HepG2 (cell line): ENCODE measurements at regions not wholly inside any gene's neighbourhood (a gene's known extent, or its start where the extent isn't known, plus 50 kb on each side); places are given as distances from the start of the nearest gene placed in this dataset.

Experiments
- ATAC-seq: fragments of 200-7000 bp; cut with Tn5 transposase; 3 replicates; pipeline ENCODE4 v1.9.1; 2020; ENCODE audit warnings: mild to moderate bottlenecking, moderate library complexity
- BruUV-seq: library from RNA; stranded (reverse); fragments of 400-500 nt; replicated peaks from 2 replicates; lab custom pipeline; 2021; lab: Mats Ljungman, UMichigan
- CTCF ChIA-PET: fragments of 300-600 bp; formaldehyde crosslinking; extraction: SDS; loops from one replicate; lab custom pipeline; 2021; ENCODE audit warnings: low total read pairs, inconsistent platforms, low intra/inter-chr PET ratio; lab: Yijun Ruan, JAX
- POLR2A ChIA-PET: fragments of 350-600 bp; sonication (Branson Sonifier 250); formaldehyde crosslinking; loops from one replicate; lab custom pipeline; 2020; ENCODE audit warnings: antibody characterized with exemption, inconsistent platforms; lab: Yijun Ruan, JAX
- DNase-seq: peaks from one replicate; pipeline ENCODE4 v3.0.0-alpha.2; 2015; ENCODE audit warnings: low spot score
- FAIRE-seq: peaks from 3 replicates; lab custom pipeline; 2011; peaks lifted over from hg19 to GRCh38; lab: Jason Lieb, UNC
- H2AFZ ChIP-seq: one replicate; pipeline ENCODE4 v1.6.1; 2011; ENCODE audit warnings: low read length, inconsistent platforms
- H3K27ac ChIP-seq: fragments of 300-600 bp; 3 replicates; pipeline ENCODE4 v1.8.0; 2011; ENCODE audit warnings: mixed run types, mild to moderate bottlenecking, mixed read lengths, low read length, inconsistent platforms; ENCODE audit not compliant: insufficient read depth; ENCODE audit errors: extremely low read length
- H3K27me3 ChIP-seq, 2 experiments: fragments of 200-600 bp in 1 of 2; 2 replicates in 1 of 2; 3 replicates in 1 of 2; pipeline versions ENCODE4 v1.6.0 to v1.8.0; 2011; ENCODE audit warnings: low read length in 2 of 2, mild to moderate bottlenecking in 2 of 2, moderate library complexity in 2 of 2, inconsistent platforms in 1 of 2; ENCODE audit not compliant: insufficient read depth in 2 of 2, control insufficient read depth in 1 of 2
- H3K36me3 ChIP-seq, 2 experiments: fragments of 200-600 bp in 1 of 2; replicated peaks in 1 of 2; 2 replicates in 1 of 2; 3 replicates in 1 of 2; pipeline versions ENCODE4 v1.5.1 to v1.8.0; 2011; ENCODE audit warnings: low read length in 2 of 2, inconsistent platforms in 1 of 2; ENCODE audit not compliant: insufficient read depth in 2 of 2, control insufficient read depth in 1 of 2
- H3K4me1 ChIP-seq: 2 replicates; pipeline ENCODE4 v1.5.1; 2012; ENCODE audit warnings: low read length, inconsistent platforms; ENCODE audit not compliant: insufficient read depth
- H3K4me2 ChIP-seq: 2 replicates; pipeline ENCODE4 v1.6.0; 2011; ENCODE audit warnings: low read depth, low read length, inconsistent platforms
- H3K4me3 ChIP-seq, 3 experiments: fragments of 200-600 bp in 1 of 3; sonication (generic), shearing (Covaris generic) in 1 of 3; replicated peaks in 1 of 3; 2 replicates each; pipeline ENCODE4 v1.5.1; 2011 to 2016; ENCODE audit warnings: low read length in 3 of 3, inconsistent platforms in 2 of 3, low read depth in 2 of 3, mild to moderate bottlenecking in 2 of 3, control low read depth in 1 of 3, mixed read lengths in 1 of 3; ENCODE audit not compliant: insufficient read depth in 1 of 3
- H3K79me2 ChIP-seq: one replicate; pipeline ENCODE4 v1.6.1; 2011; ENCODE audit warnings: low read length, inconsistent platforms; ENCODE audit not compliant: insufficient read depth
- H3K9ac ChIP-seq: 2 replicates; pipeline ENCODE4 v1.6.0; 2011; ENCODE audit warnings: mild to moderate bottlenecking, low read depth, low read length, inconsistent platforms; ENCODE audit not compliant: insufficient read depth
- H3K9me3 ChIP-seq: 2 replicates; pipeline ENCODE4 v1.5.1; 2012; ENCODE audit warnings: mild to moderate bottlenecking, low read length
- H4K20me1 ChIP-seq: 2 replicates; pipeline ENCODE4 v1.6.0; 2011; ENCODE audit warnings: inconsistent platforms, mild to moderate bottlenecking, low read length, moderate library complexity; ENCODE audit not compliant: insufficient read depth
- DR1 ChIP-seq: sonication (generic); formaldehyde crosslinking; IDR thresholded peaks from 2 replicates; pipeline ENCODE4 v1.8.0; 2021; ENCODE audit warnings: mild to moderate bottlenecking, missing genetic modification reagents, inconsistent platforms
- PRPF4 ChIP-seq: fragments of 200-400 bp; formaldehyde crosslinking; IDR thresholded peaks from 2 replicates; pipeline ENCODE4 v1.6.1; 2016; ENCODE audit warnings: low read length, low read depth; ENCODE audit not compliant: poor library complexity, severe bottlenecking
- TBP ChIP-seq: sonication (generic); formaldehyde crosslinking; IDR thresholded peaks from 2 replicates; pipeline ENCODE4 v1.5.0; 2020; ENCODE audit warnings: missing genetic modification reagents
- ZC3H13 ChIP-seq: sonication (generic); formaldehyde crosslinking; IDR thresholded peaks from 2 replicates; pipeline ENCODE4 v1.8.1; 2023; ENCODE audit warnings: mild to moderate bottlenecking, missing genetic modification reagents, moderate library complexity
- ZNF160 ChIP-seq: sonication (generic); formaldehyde crosslinking; IDR thresholded peaks from 2 replicates; pipeline ENCODE4 v1.8.0; 2022; ENCODE audit warnings: mild to moderate bottlenecking, inconsistent platforms, missing genetic modification reagents
- ZNF264 ChIP-seq: sonication (generic); formaldehyde crosslinking; IDR thresholded peaks from 2 replicates; pipeline ENCODE4 v1.4.0; 2020; ENCODE audit warnings: missing genetic modification reagents
- ZNF296 ChIP-seq: sonication (generic); formaldehyde crosslinking; conservative IDR thresholded peaks from 2 replicates; pipeline ENCODE4 v1.5.0; 2020; ENCODE audit warnings: mild to moderate bottlenecking, missing genetic modification reagents
- ZNF709 ChIP-seq: sonication (generic); formaldehyde crosslinking; IDR thresholded peaks from 2 replicates; pipeline ENCODE4 v1.5.0; 2020; ENCODE audit warnings: mild to moderate bottlenecking, missing genetic modification reagents
- ZNF746 ChIP-seq: sonication (generic); formaldehyde crosslinking; IDR thresholded peaks from 2 replicates; pipeline ENCODE4 v1.8.0; 2022; ENCODE audit warnings: mild to moderate bottlenecking, missing genetic modification reagents
- WGBS: methylation state at CpG from one replicate; pipeline ENCODE4 v1.1.6; 2017; ENCODE audit warnings: low lambda C conversion rate; 5-methylcytosine and 5-hydroxymethylcytosine counted together
- in situ Hi-C: cut with HindIII; loops from 2 replicates; pipeline ENCODE4 v1.10.0; 2017; ENCODE audit warnings: low pct_unique_long_range_greater_than_20kb; ENCODE audit not compliant: extremely low pct_ligation_motif_present
- intact Hi-C: fragments of 100-400 bp; cut with micrococcal nuclease; formaldehyde crosslinking; loops from one replicate; pipeline ENCODE4 v1.10.0; 2022; ENCODE audit not compliant: unreplicated experiment

DNA sequence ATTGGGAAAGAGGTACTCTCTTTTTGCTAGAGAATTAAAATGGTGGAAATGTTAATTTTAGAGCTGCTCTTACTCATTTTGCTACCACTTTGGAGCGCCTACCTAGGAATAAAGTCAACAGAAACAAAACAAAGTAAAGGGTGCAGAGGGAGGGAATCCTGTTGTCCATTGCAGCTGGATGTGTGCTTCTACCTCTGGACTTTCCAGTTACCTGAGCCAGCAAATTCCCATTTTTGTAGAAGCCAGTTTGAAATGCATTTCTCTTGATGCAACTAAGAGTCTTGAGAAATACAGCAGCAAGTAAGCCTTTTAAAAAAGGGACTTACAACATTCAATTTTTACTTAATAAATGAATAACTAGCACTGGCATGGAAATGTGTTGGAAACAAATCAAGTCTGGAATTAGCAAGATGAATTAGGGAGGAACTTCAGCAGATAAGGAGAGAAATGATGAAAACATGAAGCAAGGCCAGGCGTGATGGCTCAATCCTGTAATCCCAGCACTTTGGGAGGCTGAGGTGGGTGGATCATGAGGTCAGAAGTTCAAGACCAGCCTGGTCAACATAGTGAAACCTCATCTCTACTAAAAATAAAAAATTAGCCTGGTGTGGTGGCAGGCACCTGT lies 113.5 kb upstream of the CTTNBP2 start:
- Histone ChIP-seq H3K9me3 (no peaks in the 10 kb centered on the region), H3K4me3 (no peak overlapping the region), H3K27me3 (0 out of 5 replicates have a peak, but pooled peaks cover 0 to 1% of the 10 kb centered on the region in 2 experiments), H3K27ac (no peak overlapping the region), H3K4me2 (no peak overlapping the region), H4K20me1 (no peaks in the 10 kb centered on the region), H3K4me1 (no peaks in the 10 kb centered on the region), H3K9ac (no peak overlapping the region), H3K79me2 (no peaks in the 10 kb centered on the region), H2AFZ (no peak overlapping the region), H3K36me3 (no peaks in the 10 kb centered on the region)
- FAIRE-seq (no peak), DNase-seq (no peak), ATAC-seq (no peak)
- ChIA-PET POLR2A (no interaction called here), CTCF (no interaction called here)
- BruUV-seq, result no TSS peak
- 8% methylated on average over 2 of the region's 2 CpGs for WGBS
- intact Hi-C loops, result no loop called here
- in situ Hi-C loops, result no loop called here
- TF ChIP-seq ZNF296 (CRISPR knock-in tag), result no peak
- TF ChIP-seq, all 625 proteins: peak for 0

GRCh38 chr7:117990834-117991233 lies 117.6 kb upstream of the CTTNBP2 start:
- Histone ChIP-seq H4K20me1 (no peaks in the 10 kb centered on the region), H3K9me3 (no peaks in the 10 kb centered on the region), H3K4me1 (no peaks in the 10 kb centered on the region), H3K27me3 (no peaks in the 10 kb centered on the region), H3K79me2 (no peaks in the 10 kb centered on the region), H3K4me3 (no peak overlapping the region), H3K9ac (no peak overlapping the region), H2AFZ (no peak overlapping the region), H3K27ac (no peak overlapping the region), H3K36me3 (no peaks in the 10 kb centered on the region), H3K4me2 (no peak overlapping the region)
- ChIA-PET CTCF (no interaction called here), POLR2A (no interaction called here)
- TF ChIP-seq DR1 (no peak), ZNF709 (CRISPR knock-in tag) (no peak), ZNF264 (CRISPR knock-in tag) (no peak), ZNF160 (CRISPR knock-in tag) (no peak), PRPF4 (no peak), TBP (CRISPR knock-in tag) (no peak), ZC3H13 (no peak), ZNF746 (CRISPR knock-in tag) (no peak)
- no peak for DNase-seq
- in situ Hi-C loops (no loop called here), intact Hi-C loops (no loop called here)
- no peak for ATAC-seq
- BruUV-seq, result no TSS peak
- FAIRE-seq, result no peak
